Activated T-helper 2 cell treated with anti-CD3 and anti-CD28 coated beads, Interferon-gamma antibody, Interleukin-2, Interleukin-4, amounts not matched to agents 10 μg/mL and 5 μg/mL and 100 μg/mL, durations not matched to agents 14 hours and 24 hours and 36 hours (primary cell): ENCODE measurements at regions not wholly inside any gene's neighbourhood (a gene's known extent, or its start where the extent isn't known, plus 50 kb on each side); places are given as distances from the start of the nearest gene placed in this dataset.

Experiments used
- DNase-seq: peaks from one replicate; pipeline ENCODE4 v3.0.0; 2021; ENCODE audit warnings: low spot score
- H3K27ac Mint-ChIP-seq: one replicate; pipeline ENCODE4 v1.8.0; 2021; ENCODE audit warnings: mixed read lengths
- H3K27me3 Mint-ChIP-seq: one replicate; pipeline ENCODE4 v1.8.0; 2021; ENCODE audit warnings: low read depth, mixed read lengths
- H3K36me3 Mint-ChIP-seq: one replicate; pipeline ENCODE4 v1.8.0; 2021; ENCODE audit warnings: low read depth, mixed read lengths
- H3K4me1 Mint-ChIP-seq: one replicate; pipeline ENCODE4 v1.8.0; 2021; ENCODE audit warnings: low read depth, mixed read lengths
- H3K4me3 Mint-ChIP-seq: one replicate; pipeline ENCODE4 v1.8.0; 2021; ENCODE audit warnings: low read depth, mild to moderate bottlenecking, moderate library complexity, mixed read lengths
- H3K9me3 Mint-ChIP-seq: one replicate; pipeline ENCODE4 v1.8.0; 2021; ENCODE audit warnings: mixed read lengths
- intact Hi-C: fragments of 100-400 bp; cut with micrococcal nuclease; formaldehyde crosslinking; loops from one replicate; pipeline ENCODE4 v1.15.1; 2023

DNA sequence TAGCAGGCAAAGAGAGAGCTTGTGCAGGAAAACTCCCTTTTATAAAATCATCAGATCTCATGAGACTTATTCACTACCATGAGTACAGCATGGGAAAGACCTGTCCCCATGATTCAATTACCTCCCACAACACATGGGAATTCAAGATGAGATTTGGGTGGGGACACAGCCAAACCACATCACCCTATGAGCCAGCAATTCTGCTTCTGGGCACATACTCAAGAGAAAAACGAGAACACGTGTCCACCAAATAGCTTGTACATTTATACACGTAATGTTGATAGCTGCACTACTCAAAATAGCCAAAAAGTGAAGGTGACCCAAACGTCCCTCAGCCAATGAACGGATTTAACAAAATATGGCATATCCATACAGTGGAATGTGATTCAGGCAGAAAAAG lies 94.5 kb upstream of the DHRSX start:
- H3K36me3 Mint-ChIP-seq = peaks cover 10% of the 10 kb centered on the region
- intact Hi-C loops = no loop called here
- peaks cover 3% of the 10 kb centered on the region for H3K4me1 Mint-ChIP-seq
- H3K4me3 Mint-ChIP-seq = no peak overlapping the region
- H3K9me3 Mint-ChIP-seq = no peaks in the 10 kb centered on the region
- H3K27ac Mint-ChIP-seq = no peak overlapping the region
- no peak for DNase-seq
- no peaks in the 10 kb centered on the region for H3K27me3 Mint-ChIP-seq

DNA sequence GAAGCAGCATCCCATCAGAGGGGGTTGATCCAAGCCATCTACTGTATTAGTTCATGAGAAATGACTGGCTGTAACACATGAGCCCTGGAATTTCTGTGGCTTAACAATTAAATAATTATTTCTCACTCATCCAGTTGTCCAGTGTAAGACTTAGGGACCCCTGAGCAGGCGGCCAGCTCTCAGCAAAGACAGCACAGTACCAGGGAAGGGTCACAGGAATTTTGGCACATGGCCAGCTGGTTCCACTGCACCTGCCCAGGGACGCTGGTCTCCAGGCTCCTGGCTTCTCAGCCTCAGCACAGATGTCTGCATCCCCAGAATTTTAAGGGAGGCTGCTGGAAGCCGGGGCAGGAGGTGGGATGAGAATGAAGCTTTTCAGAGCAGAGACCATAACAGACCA lies 93.7 kb upstream of the DHRSX start:
- Mint-ChIP-seq H3K9me3 (no peaks in the 10 kb centered on the region), H3K36me3 (peaks cover 6% of the 10 kb centered on the region), H3K27ac (no peak overlapping the region), H3K27me3 (no peaks in the 10 kb centered on the region), H3K4me1 (peaks cover 3% of the 10 kb centered on the region), H3K4me3 (no peak overlapping the region)
- DNase-seq = no peak
- intact Hi-C loops = loop anchor here (5.0 kb wide), 1 partner anchor 947 kb away; no protein-coding TSS in a partner anchor

DNA sequence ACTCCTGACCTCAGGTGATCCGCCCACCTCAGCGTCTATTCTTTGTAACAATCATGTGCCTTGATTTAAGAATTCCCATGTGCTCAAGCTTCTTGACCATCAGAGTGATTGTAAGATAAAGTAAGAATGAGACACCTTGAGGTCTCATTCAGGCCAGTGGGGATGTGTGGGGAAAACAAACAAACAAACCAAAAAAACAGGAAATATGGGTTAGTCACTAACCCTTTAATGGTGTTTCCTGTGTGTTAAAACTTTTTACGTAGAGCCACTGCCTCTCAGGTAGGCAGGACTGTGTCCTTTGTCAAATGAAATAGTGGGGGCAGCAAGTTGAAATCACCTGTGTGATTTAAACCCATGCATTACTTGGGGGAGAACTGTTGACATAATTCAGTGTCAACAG lies 91.5 kb upstream of the DHRSX start:
- Mint-ChIP-seq H3K4me3 (no peak overlapping the region), H3K27me3 (peaks cover 1% of the 10 kb centered on the region), H3K4me1 (peaks cover 3% of the 10 kb centered on the region), H3K27ac (no peak overlapping the region), H3K9me3 (no peaks in the 10 kb centered on the region), H3K36me3 (peaks cover 6% of the 10 kb centered on the region)
- no peak for DNase-seq
- intact Hi-C loops = loop anchor here (5.0 kb wide), 1 partner anchor 945 kb away; no protein-coding TSS in a partner anchor

DNA sequence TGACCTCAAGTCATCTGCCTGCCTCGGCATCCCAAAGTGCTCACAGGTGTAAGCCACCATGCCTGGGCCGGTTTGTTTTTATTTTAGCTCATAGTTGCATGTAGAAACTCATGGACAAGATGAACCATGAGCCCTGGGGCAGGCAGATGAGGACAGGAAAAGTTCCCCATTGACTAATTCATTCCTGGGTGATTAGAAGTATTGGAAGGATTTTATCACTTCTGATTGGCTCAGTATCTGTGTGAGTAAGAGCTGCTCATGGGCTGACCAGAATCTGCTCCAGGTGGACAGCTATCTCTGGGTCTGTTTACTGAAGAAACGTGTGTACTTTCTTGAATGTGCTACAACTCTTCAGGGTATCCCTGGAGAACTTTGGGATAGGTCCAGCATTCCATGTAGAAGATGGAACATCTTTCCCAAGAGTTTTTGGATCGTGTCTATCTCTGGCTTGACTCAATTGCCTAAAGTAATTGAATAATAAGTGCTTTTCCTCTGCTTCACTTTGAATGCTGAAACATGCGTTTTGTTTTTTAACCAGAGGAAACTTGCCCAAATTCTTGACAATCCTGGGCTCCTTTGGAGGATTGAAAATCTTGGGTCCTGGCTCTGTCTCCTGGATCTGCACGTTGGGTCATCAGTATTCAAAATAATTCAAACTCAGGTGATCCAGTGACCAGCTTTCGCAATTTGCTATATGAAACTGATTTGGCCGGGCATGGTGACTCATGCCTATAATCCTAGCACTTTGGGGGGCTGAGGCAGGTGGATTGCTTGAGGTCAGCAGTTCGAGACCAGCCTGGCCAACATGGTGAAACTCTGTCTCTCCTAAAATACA lies 88.6 kb upstream of the DHRSX start:
- DNase-seq = no peak
- H3K27ac Mint-ChIP-seq = no peak overlapping the region

DNA sequence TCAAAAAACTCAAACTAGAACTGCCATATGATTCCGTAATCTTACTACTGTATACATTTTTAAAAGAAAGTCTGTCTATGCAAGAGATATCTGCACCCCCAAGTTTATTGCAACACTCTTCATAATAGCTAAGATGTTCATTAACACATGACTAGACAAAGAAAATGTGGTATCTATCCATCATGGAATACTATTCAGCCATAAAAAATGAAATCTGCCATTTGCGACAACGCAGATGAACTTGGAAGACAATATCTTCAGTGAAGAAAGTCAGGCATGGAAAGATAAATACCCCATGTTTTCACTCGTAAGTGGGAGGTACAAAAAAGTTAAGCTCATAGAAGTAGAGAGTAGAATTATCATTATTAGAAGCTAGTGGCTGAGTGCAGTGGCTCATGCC lies 87.3 kb upstream of the DHRSX start:
- Mint-ChIP-seq H3K4me3 (no peak overlapping the region), H3K27me3 (peaks cover 16% of the 10 kb centered on the region), H3K4me1 (peaks cover 4% of the 10 kb centered on the region), H3K27ac (no peak overlapping the region), H3K36me3 (no peaks in the 10 kb centered on the region), H3K9me3 (no peaks in the 10 kb centered on the region)
- intact Hi-C loops = no loop called here
- DNase-seq = no peak

More for the DNA sequence above, 88.6 kb upstream of the DHRSX start:
- intact Hi-C loops = loop anchor here (5.0 kb wide), 1 partner anchor 942 kb away; no protein-coding TSS in a partner anchor
- Mint-ChIP-seq H3K4me1 (peaks cover 4% of the 10 kb centered on the region), H3K36me3 (no peaks in the 10 kb centered on the region), H3K4me3 (no peak overlapping the region), H3K27me3 (peaks cover 13% of the 10 kb centered on the region), H3K9me3 (no peaks in the 10 kb centered on the region)

DNA sequence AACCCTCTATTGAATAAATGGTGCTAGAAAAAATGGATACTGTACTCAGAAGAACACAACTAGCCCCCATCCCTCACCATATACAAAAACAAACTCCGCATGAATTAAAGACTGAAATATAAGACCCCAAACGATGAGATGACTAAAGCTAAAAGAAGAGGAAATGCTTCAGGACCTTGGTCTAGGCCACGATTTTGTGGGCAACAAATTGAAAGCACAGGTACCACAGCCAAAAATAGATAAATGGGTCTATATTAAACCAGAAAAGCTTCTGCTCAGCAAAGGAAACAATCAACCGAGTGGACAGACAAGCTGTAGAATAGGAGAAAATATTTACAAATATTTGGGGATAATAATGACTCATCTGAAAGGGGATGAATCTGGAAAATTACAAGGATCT lies 86.4 kb upstream of the DHRSX start:
- H3K9me3 Mint-ChIP-seq = no peaks in the 10 kb centered on the region
- peaks cover 1% of the 10 kb centered on the region for H3K4me1 Mint-ChIP-seq

DNA sequence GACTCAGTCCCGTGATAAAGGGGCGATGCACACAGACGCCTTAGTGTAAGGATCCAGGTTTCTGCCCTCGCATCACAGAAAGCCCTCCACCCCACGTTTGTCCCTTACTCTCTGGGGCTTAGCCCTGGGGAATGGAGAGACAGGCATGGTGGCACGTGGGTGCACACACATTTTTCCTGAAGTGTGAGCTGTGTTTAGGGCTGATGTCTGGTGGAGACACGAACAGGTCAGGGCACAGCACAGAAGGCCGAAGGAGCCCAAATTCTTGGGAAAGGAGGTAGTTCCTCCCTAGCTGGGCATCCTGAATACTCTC lies 84.3 kb upstream of the DHRSX start:
- no peaks in the 10 kb centered on the region for H3K9me3 Mint-ChIP-seq
- no peak overlapping the region for H3K4me3 Mint-ChIP-seq
- peaks cover 35% of the 10 kb centered on the region for H3K27me3 Mint-ChIP-seq
- peaks cover 1% of the 10 kb centered on the region for H3K4me1 Mint-ChIP-seq
- H3K36me3 Mint-ChIP-seq = no peaks in the 10 kb centered on the region
- H3K27ac Mint-ChIP-seq = no peak overlapping the region
- no peak for DNase-seq
- intact Hi-C loops = no loop called here

More for the DNA sequence above, 86.4 kb upstream of the DHRSX start:
- Mint-ChIP-seq H3K27me3 (peaks cover 25% of the 10 kb centered on the region), H3K36me3 (no peaks in the 10 kb centered on the region), H3K27ac (no peak overlapping the region), H3K4me3 (no peak overlapping the region)
- intact Hi-C loops = no loop called here
- no peak for DNase-seq

DNA sequence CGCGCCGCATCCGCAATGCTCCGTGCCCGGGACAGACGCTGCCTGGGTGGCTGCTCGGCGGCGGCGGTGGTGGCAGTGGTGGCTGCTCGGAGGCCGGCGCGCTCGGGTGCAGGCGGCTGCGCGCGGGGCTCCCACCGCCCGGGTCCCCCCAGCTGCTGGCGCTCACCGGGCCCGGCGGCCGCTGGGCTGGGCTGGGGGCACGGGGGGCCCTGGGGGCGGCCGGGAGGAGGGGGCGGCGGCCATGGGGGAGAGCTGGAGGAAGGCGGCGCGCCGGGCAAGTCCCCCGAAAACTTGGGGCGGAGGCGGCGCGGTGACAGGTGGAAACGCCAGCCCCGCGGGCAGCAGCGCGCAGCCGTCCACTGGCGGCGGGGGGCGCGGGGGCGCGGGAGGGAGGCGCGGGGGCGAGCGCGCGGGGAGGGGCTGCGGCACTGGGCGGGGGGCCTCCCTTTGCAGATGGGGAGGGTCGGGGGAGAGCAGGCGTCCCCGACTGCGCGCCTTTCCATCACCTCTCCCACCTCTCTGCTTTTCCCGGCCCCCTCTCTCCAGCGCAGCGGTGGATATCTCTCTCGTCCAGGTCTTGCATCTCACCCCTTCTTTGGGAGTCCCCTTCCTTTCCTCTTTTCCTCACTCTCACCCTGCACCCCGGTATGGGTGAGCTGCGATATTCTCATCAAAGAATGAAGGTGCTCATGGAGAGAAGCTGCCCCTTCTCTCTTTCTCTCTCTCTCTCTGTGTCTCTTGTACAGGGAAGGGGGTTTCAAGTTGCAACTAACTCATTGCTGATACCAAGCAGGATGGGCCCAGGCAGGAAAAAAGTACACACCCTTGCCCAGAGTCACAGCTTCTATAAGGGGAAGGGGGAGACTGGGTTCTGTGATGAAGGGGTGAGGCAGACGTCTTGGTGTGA lies 83.7 kb upstream of the DHRSX start:
- DNase-seq = no peak
- no peaks in the 10 kb centered on the region for H3K36me3 Mint-ChIP-seq
- peaks cover 35% of the 10 kb centered on the region for H3K27me3 Mint-ChIP-seq
- intact Hi-C loops = no loop called here
- H3K4me1 Mint-ChIP-seq = peaks cover 1% of the 10 kb centered on the region
- no peak overlapping the region for H3K4me3 Mint-ChIP-seq
- no peak overlapping the region for H3K27ac Mint-ChIP-seq
- no peaks in the 10 kb centered on the region for H3K9me3 Mint-ChIP-seq

DNA sequence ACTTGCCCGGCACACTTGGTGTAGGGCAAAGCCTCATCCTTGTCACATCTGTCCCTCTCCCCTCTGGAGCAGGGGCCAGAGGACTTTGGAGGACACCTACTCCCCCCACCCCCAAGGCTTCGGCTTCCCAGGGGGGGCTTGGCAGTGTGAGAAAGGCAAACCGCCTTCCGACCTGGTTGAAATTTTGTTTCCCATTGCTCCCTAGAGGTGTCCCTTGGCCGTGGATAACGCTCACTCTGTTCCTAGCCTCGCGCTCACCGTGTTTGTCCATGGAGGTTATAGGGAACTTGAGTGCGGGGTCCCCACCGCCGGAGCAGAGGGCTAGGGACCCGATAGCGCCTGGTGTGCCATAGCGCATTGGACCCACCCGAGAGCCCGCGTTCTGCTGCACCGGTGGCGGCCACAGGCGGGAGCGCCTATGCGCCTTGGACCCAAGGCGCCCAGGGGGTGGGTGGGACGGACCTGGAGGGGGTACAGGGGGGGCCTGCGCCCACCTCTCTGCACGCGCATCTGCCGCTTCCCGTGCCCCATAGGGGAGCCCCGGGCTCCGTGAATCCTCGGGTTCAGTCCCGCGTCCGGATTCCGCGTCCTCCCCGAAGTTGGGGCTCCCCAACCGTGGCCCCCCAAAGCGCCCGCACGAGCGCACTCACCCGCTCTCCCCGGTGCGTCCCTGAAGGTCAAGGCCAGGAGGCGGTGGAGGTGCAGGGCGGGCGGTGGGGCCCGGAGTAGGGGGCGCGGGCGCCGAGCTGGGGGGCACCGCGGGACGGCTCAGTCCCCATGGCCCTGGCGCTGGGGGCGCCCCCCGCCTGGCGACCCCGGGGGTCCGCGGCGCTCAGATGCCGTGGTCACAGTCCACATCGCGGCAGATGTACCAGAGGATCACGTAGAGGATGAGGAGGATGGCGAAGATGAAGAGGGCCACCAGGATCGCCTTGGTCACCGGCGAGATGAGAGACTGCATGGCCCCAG lies 82.7 kb upstream of the DHRSX start:
- H3K36me3 Mint-ChIP-seq = no peaks in the 10 kb centered on the region
- peaks cover 37% of the 10 kb centered on the region for H3K27me3 Mint-ChIP-seq
- intact Hi-C loops = no loop called here
- H3K4me1 Mint-ChIP-seq = peaks cover 4% of the 10 kb centered on the region
- no peak for DNase-seq
- H3K9me3 Mint-ChIP-seq = no peaks in the 10 kb centered on the region
- H3K27ac Mint-ChIP-seq = no peak overlapping the region
- H3K4me3 Mint-ChIP-seq = no peak overlapping the region

DNA sequence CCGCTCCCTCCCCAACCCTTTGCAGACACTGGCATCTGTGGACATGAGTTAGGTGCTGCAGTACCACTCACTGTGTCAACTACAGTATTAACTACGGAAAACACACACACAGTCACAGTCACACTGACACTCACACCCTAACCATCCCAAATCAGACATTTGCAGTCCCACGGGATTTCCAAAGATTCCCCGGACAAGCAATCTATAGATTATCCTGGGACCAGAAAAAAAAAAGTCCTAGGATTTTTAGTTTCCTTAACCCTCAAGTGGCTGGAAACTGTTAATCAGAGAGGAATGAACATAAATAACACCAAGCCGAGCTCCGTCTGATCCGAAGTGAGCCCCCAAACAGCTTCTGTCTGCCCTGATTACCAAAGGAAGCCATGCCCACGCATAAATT lies 81.9 kb upstream of the DHRSX start:
- H3K9me3 Mint-ChIP-seq = no peaks in the 10 kb centered on the region
- peaks cover 4% of the 10 kb centered on the region for H3K4me1 Mint-ChIP-seq
- DNase-seq = no peak
- no peak overlapping the region for H3K27ac Mint-ChIP-seq
- H3K4me3 Mint-ChIP-seq = no peak overlapping the region
- intact Hi-C loops = no loop called here
- H3K27me3 Mint-ChIP-seq = peaks cover 36% of the 10 kb centered on the region
- H3K36me3 Mint-ChIP-seq = no peaks in the 10 kb centered on the region

DNA sequence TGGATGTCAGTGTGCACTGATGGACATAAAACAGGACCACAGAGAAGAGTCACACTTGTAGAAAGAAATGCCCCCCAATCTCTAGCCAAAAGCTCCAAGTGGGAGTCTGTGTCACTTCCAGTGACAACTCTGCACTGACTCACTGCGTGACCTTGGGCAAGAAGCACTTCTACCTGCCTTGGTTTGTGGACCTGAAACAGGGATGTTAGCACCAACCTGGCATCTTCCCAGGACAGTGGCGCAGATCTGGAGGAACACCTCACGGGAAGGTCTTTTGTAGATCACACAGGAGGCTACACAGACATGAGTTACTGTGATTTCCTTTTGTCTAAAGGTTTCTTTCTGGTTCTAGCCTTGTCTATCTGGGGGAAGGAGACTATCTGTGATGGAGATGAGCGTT lies 80.5 kb upstream of the DHRSX start:
- no peak overlapping the region for H3K27ac Mint-ChIP-seq
- peaks cover 5% of the 10 kb centered on the region for H3K4me1 Mint-ChIP-seq
- peaks cover 34% of the 10 kb centered on the region for H3K27me3 Mint-ChIP-seq
- H3K9me3 Mint-ChIP-seq = no peaks in the 10 kb centered on the region
- intact Hi-C loops = no loop called here
- DNase-seq = no peak
- no peak overlapping the region for H3K4me3 Mint-ChIP-seq
- H3K36me3 Mint-ChIP-seq = no peaks in the 10 kb centered on the region

DNA sequence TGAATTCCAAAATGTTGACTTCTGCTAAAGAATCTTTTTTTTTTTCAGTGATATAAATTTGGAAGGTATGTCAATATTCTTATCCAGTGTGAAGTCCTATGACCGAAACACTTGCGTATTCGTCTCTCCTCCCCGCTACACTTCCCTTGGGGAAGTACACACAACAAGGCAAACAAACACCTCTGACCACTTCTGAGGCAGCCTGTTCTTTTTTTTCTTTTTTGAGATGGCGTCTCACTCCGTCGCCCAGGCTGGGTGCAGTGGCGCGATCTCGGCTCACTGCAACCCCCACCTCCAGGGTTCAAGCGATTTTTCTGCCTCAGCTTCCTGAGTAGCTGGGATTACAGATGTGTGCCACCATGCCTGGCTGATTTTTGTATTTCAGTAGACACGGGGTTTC lies 78.1 kb upstream of the DHRSX start:
- no peaks in the 10 kb centered on the region for H3K9me3 Mint-ChIP-seq
- H3K4me1 Mint-ChIP-seq = peaks cover 4% of the 10 kb centered on the region
- H3K27me3 Mint-ChIP-seq = peaks cover 24% of the 10 kb centered on the region
- intact Hi-C loops = no loop called here
- no peak overlapping the region for H3K27ac Mint-ChIP-seq
- no peak for DNase-seq
- H3K36me3 Mint-ChIP-seq = no peaks in the 10 kb centered on the region
- H3K4me3 Mint-ChIP-seq = no peak overlapping the region
